ENCODE measurements at regions not wholly inside any gene's neighbourhood (a gene's known extent, or its start where the extent isn't known, plus 50 kb on each side); places are given as distances from the start of the nearest gene placed in this dataset.

- H3K4me3 ChIP-seq: no peak overlapping the region
- H3K27me3 ChIP-seq: no peaks in the 10 kb centered on the region
- H3K9me3 ChIP-seq (ENCODE audit: low read depth): no peaks in the 10 kb centered on the region
- no peaks in the 10 kb centered on the region for H3K4me1 ChIP-seq (ENCODE audit: low read depth)
- no peak for DNase-seq (ENCODE audit: low read depth in 1 of 2, low spot score in 1 of 2)
- H3K27ac ChIP-seq: no peak overlapping the region
- TF ChIP-seq CTCF (IDR thresholded peaks at IDR 0.05; ENCODE audit: low read depth, low read length): no peak
- H3K36me3 ChIP-seq: no peaks in the 10 kb centered on the region
Observed at GRCh38 chr13:44321961-44322360, 51.7 kb upstream of the SERP2 start.

- Histone ChIP-seq H3K36me3 (no peaks in the 10 kb centered on the region), H3K9me3 (ENCODE audit: low read depth) (no peaks in the 10 kb centered on the region), H3K27ac (no peak overlapping the region), H3K4me1 (ENCODE audit: low read depth) (no peaks in the 10 kb centered on the region), H3K4me3 (no peak overlapping the region), H3K27me3 (no peaks in the 10 kb centered on the region)
- no peak for DNase-seq (ENCODE audit: low read depth in 1 of 2, low spot score in 1 of 2)
- no peak for TF ChIP-seq CTCF (IDR thresholded peaks at IDR 0.05; ENCODE audit: low read depth, low read length)
Observed at GRCh38 chr13:44322928-44323327, 50.7 kb upstream of the SERP2 start.

GRCh38 chr13:44323754-44324153, 49.9 kb upstream of the SERP2 start:
- DNase-seq (ENCODE audit: low read depth in 1 of 2, low spot score in 1 of 2): no peak
- Histone ChIP-seq H3K4me3 (no peak overlapping the region), H3K4me1 (ENCODE audit: low read depth) (no peaks in the 10 kb centered on the region), H3K27me3 (no peaks in the 10 kb centered on the region), H3K27ac (no peak overlapping the region), H3K9me3 (ENCODE audit: low read depth) (no peaks in the 10 kb centered on the region), H3K36me3 (no peaks in the 10 kb centered on the region)
- no peak for TF ChIP-seq CTCF (IDR thresholded peaks at IDR 0.05; ENCODE audit: low read depth, low read length)
